IMR-90 (cell line): ENCODE measurements at regions not wholly inside any gene's neighbourhood (a gene's known extent, or its start where the extent isn't known, plus 50 kb on each side); places are given as distances from the start of the nearest gene placed in this dataset.

Source experiments
- ATAC-seq: fragments of 200-7000 bp; cut with Tn5 transposase; 2 replicates; pipeline ENCODE4 v1.9.1; 2020; ENCODE audit warnings: low read depth, mild to moderate bottlenecking, moderate library complexity
- BruUV-seq: library from RNA; stranded (reverse); fragments of 400-500 nt; replicated peaks from 2 replicates; lab custom pipeline; 2021; lab: Mats Ljungman, UMichigan
- CTCF ChIA-PET: fragments of 300-600 bp; formaldehyde crosslinking; extraction: SDS; loops from one replicate; lab custom pipeline; 2021; ENCODE audit warnings: antibody characterized with exemption; lab: Yijun Ruan, JAX
- POLR2A ChIA-PET: fragments of 300-600 bp; sonication (Branson Sonifier 250); formaldehyde crosslinking; loops from one replicate; lab custom pipeline; 2022; ENCODE audit warnings: antibody characterized with exemption; ENCODE audit not compliant: unreplicated experiment; lab: Charles Lee
- DNase-seq: peaks from one replicate; pipeline ENCODE4 v3.0.0; 2013
- H2AFZ ChIP-seq: replicated peaks from 2 replicates; pipeline ENCODE3; 2013; ENCODE audit warnings: low read length, mild to moderate bottlenecking; ENCODE audit not compliant: poor library complexity
- H2AK5ac ChIP-seq: 2 replicates; pipeline ENCODE4 v1.6.1; 2013; ENCODE audit warnings: low read depth, low read length, inconsistent platforms
- H2AK9ac ChIP-seq: replicated peaks from 2 replicates; pipeline ENCODE3; 2013; ENCODE audit warnings: mild to moderate bottlenecking, low read depth, low read length, moderate library complexity; ENCODE audit not compliant: poor library complexity
- H2BK120ac ChIP-seq: 2 replicates; pipeline ENCODE4 v1.6.1; 2013; ENCODE audit warnings: low read depth, low read length, inconsistent platforms
- H2BK15ac ChIP-seq: 3 replicates; pipeline ENCODE4 v1.6.1; 2013; ENCODE audit warnings: low read depth, low read length, inconsistent platforms
- H2BK20ac ChIP-seq: 2 replicates; pipeline ENCODE4 v1.6.1; 2013; ENCODE audit warnings: low read depth, mild to moderate bottlenecking, inconsistent platforms, low read length, moderate library complexity
- H2BK5ac ChIP-seq: 2 replicates; pipeline ENCODE4 v1.6.1; 2013; ENCODE audit warnings: mild to moderate bottlenecking, low read depth, low read length, inconsistent platforms; ENCODE audit not compliant: poor library complexity, severe bottlenecking
- H3K14ac ChIP-seq: replicated peaks from 2 replicates; pipeline ENCODE4 v1.6.1; 2013; ENCODE audit warnings: low read depth, low read length, inconsistent platforms
- H3K18ac ChIP-seq: 2 replicates; pipeline ENCODE4 v1.6.1; 2013; ENCODE audit warnings: low read depth, low read length, control low read depth
- H3K23ac ChIP-seq: 2 replicates; pipeline ENCODE4 v1.6.1; 2013; ENCODE audit warnings: low read depth, low read length, inconsistent platforms
- H3K27ac ChIP-seq: 2 replicates; pipeline ENCODE4 v1.5.1; 2013; ENCODE audit warnings: mild to moderate bottlenecking, control low read depth, low read length; ENCODE audit not compliant: insufficient read depth
- H3K27me3 ChIP-seq: 2 replicates; pipeline ENCODE4 v1.6.1; 2013; ENCODE audit warnings: low read length; ENCODE audit not compliant: control insufficient read depth, insufficient read depth
- H3K36me3 ChIP-seq: 2 replicates; pipeline ENCODE4 v1.6.1; 2013; ENCODE audit warnings: low read length, mixed read lengths; ENCODE audit not compliant: control insufficient read depth, insufficient read depth
- H3K4ac ChIP-seq: 2 replicates; pipeline ENCODE4 v1.6.1; 2013; ENCODE audit warnings: low read depth, low read length, inconsistent platforms
- H3K4me1 ChIP-seq: 2 replicates; pipeline ENCODE4 v1.6.1; 2013; ENCODE audit warnings: low read length, mixed read lengths; ENCODE audit not compliant: control insufficient read depth, insufficient read depth
- H3K4me2 ChIP-seq: 2 replicates; pipeline ENCODE4 v1.6.1; 2013; ENCODE audit warnings: low read depth, mild to moderate bottlenecking, control low read depth, low read length, moderate library complexity
- H3K4me3 ChIP-seq: 2 replicates; pipeline ENCODE4 v1.5.1; 2013; ENCODE audit warnings: low read depth, mild to moderate bottlenecking, control low read depth, low read length, moderate library complexity; ENCODE audit not compliant: insufficient read depth
- H3K56ac ChIP-seq: 2 replicates; pipeline ENCODE4 v1.6.1; 2013; ENCODE audit warnings: low read length, inconsistent platforms; ENCODE audit not compliant: insufficient read depth; ENCODE audit errors: extremely low read depth
- H3K79me1 ChIP-seq, 2 experiments: 2 replicates each; pipeline ENCODE4 v1.6.1; 2013; ENCODE audit warnings: low read length in 2 of 2, inconsistent platforms in 1 of 2, low read depth in 1 of 2
- H3K9ac ChIP-seq: 2 replicates; pipeline ENCODE4 v1.6.1; 2013; ENCODE audit warnings: low read depth, low read length, control low read depth
- H3K9me1 ChIP-seq: 2 replicates; pipeline ENCODE4 v1.6.1; 2013; ENCODE audit warnings: low read length, inconsistent platforms; ENCODE audit not compliant: insufficient read depth
- H3K9me3 ChIP-seq: 2 replicates; pipeline ENCODE4 v1.6.1; 2013; ENCODE audit warnings: low read length; ENCODE audit not compliant: control insufficient read depth, insufficient read depth
- H4K20me1 ChIP-seq: 2 replicates; pipeline ENCODE4 v1.6.1; 2013; ENCODE audit warnings: low read length, inconsistent platforms; ENCODE audit not compliant: insufficient read depth
- H4K5ac ChIP-seq: 2 replicates; pipeline ENCODE4 v1.6.1; 2013; ENCODE audit warnings: mild to moderate bottlenecking, low read depth, low read length, control low read depth
- H4K8ac ChIP-seq, 2 experiments: 2 replicates each; pipeline ENCODE4 v1.6.1; 2013; ENCODE audit warnings: low read depth in 2 of 2, low read length in 2 of 2, control low read depth in 1 of 2, inconsistent platforms in 1 of 2
- H4K91ac ChIP-seq: 2 replicates; pipeline ENCODE4 v1.6.1; 2013; ENCODE audit warnings: low read depth, low read length, inconsistent platforms; ENCODE audit not compliant: insufficient read depth
- CEBPB ChIP-seq: IDR thresholded peaks from 2 replicates; pipeline ENCODE4 v1.6.1; 2012; ENCODE audit warnings: low read depth, low read length, improper control_type of control experiment
- MAZ ChIP-seq: IDR thresholded peaks from 2 replicates; pipeline ENCODE4 v1.6.1; 2012; ENCODE audit warnings: low read depth, mild to moderate bottlenecking, low read length, improper control_type of control experiment, moderate library complexity, borderline replicate concordance
- MXI1 ChIP-seq: IDR thresholded peaks from 2 replicates; pipeline ENCODE4 v1.6.1; 2012; ENCODE audit warnings: low read depth, mild to moderate bottlenecking, low read length, moderate library complexity, borderline replicate concordance
- RCOR1 ChIP-seq: IDR thresholded peaks from 2 replicates; pipeline ENCODE4 v1.6.1; 2012; ENCODE audit warnings: mild to moderate bottlenecking, low read length, improper control_type of control experiment; ENCODE audit not compliant: insufficient replicate concordance
- USF2 ChIP-seq: fragments of 150-350 bp; IDR thresholded peaks from 2 replicates; pipeline ENCODE4 v1.6.1; 2017; ENCODE audit warnings: mild to moderate bottlenecking, antibody characterized with exemption, low read length, low read depth
- WGBS, 2 experiments: methylation state at CpG; one replicate each; pipeline versions ENCODE4 v1.1.5 to v1.1.7; 2013; ENCODE audit warnings: missing lambda C conversion rate in 2 of 2; ENCODE audit not compliant: insufficient read length in 1 of 2; ENCODE audit errors: extremely low coverage in 2 of 2; 5-methylcytosine and 5-hydroxymethylcytosine counted together
- dilution Hi-C: fragments of 300-500 bp; cut with HindIII; formaldehyde crosslinking; loops from one replicate; pipeline ENCODE4 v1.14.3; 2018; ENCODE audit warnings: low sequenced_read_pairs; ENCODE audit not compliant: unreplicated experiment
- in situ Hi-C: fragments of 300-500 bp; cut with MboI; formaldehyde crosslinking; loops from 3 replicates; pipeline ENCODE4 v1.14.3; 2019; ENCODE audit warnings: low sequenced_read_pairs, inconsistent platforms, mixed read lengths
- intact Hi-C: fragments of 100-400 bp; cut with micrococcal nuclease; formaldehyde crosslinking; loops from 2 replicates; pipeline ENCODE4 v1.10.0; 2022

- intact Hi-C loops = no loop called here
- Histone ChIP-seq H3K36me3 (no peaks in the 10 kb centered on the region), H3K18ac (no peak overlapping the region), H3K9me3 (no peaks in the 10 kb centered on the region), H2AK9ac (no peak overlapping the region), H3K4me1 (no peaks in the 10 kb centered on the region), H3K9ac (no peak overlapping the region), H4K91ac (no peak overlapping the region), H3K27me3 (no peaks in the 10 kb centered on the region), H2BK20ac (no peak overlapping the region), H3K23ac (no peak overlapping the region), H2AK5ac (no peak overlapping the region), H3K4ac (no peak overlapping the region), H4K8ac (no peak overlapping the region), H3K14ac (no peak overlapping the region), H4K5ac (no peak overlapping the region), H4K20me1 (no peaks in the 10 kb centered on the region), H2BK5ac (no peak overlapping the region), H2BK15ac (no peak overlapping the region), H3K79me1 (no peaks in the 10 kb centered on the region), H2BK120ac (no peak overlapping the region), H3K4me2 (no peak overlapping the region), H3K56ac (no peak overlapping the region), H3K27ac (no peak overlapping the region), H3K4me3 (no peak overlapping the region), H3K9me1 (no peaks in the 10 kb centered on the region), H2AFZ (no peak overlapping the region)
- POLR2A ChIA-PET = no interaction called here
- ATAC-seq = no peak
- no TSS peak for BruUV-seq
- no peak for DNase-seq
- dilution Hi-C loops = no loop called here
- TF ChIP-seq USF2 (no peak), MXI1 (no peak), CEBPB (no peak), RCOR1 (no peak), MAZ (no peak)
- no CpG with 5 or more reads among the region's 4 CpGs for WGBS, 2 experiments
- CTCF ChIA-PET = no interaction called here
- in situ Hi-C loops = no loop called here
Measured at GRCh38 chr2:221034973-221035372, 537.1 kb downstream of the EPHA4 start.
